HK-2 (cell line): ENCODE measurements at regions not wholly inside any gene's neighbourhood (a gene's known extent, or its start where the extent isn't known, plus 50 kb on each side); places are given as distances from the start of the nearest gene placed in this dataset.
"Not testable (repeated sequence)": the region's sequence is repeated elsewhere in the genome, so short reads cannot be mapped to it uniquely, and the experiment has no call there.

Experiments
- DNase-seq: peaks from one replicate; pipeline ENCODE4 v3.0.0-alpha.2; 2018; ENCODE audit not compliant: unreplicated experiment

- DNase-seq, result no peak
Measured at GRCh38 chr6:130716466-130716865, 110.7 kb upstream of the SMLR1 start.

GRCh38 chr6:130717657-130718056 is 109.5 kb upstream of the SMLR1 start:
- no peak for DNase-seq

GRCh38 chr6:130720076-130720715 is 107.0 kb upstream of the SMLR1 start:
- no peak for DNase-seq

GRCh38 chr6:130724089-130724488 is 103.1 kb upstream of the SMLR1 start:
- no peak for DNase-seq

- no peak for DNase-seq
Measured at GRCh38 chr6:130725551-130725950, 101.7 kb upstream of the SMLR1 start.

- not testable (repeated sequence) for DNase-seq
Measured at GRCh38 chr6:130728064-130728463, 99.1 kb upstream of the SMLR1 start.

- no peak for DNase-seq
Measured at GRCh38 chr6:130730600-130730999, 96.6 kb upstream of the SMLR1 start.

GRCh38 chr6:130734161-130734560 is 93.0 kb upstream of the SMLR1 start:
- DNase-seq, result no peak

GRCh38 chr6:130740308-130740707 is 86.9 kb upstream of the SMLR1 start:
- DNase-seq, result no peak

GRCh38 chr6:130742131-130742681 is 85.0 kb upstream of the SMLR1 start:
- DNase-seq, result no peak

- no peak for DNase-seq
Measured at GRCh38 chr6:130743175-130743574, 84.0 kb upstream of the SMLR1 start.

- DNase-seq, result no peak
Measured at GRCh38 chr6:130744576-130745366, 82.4 kb upstream of the SMLR1 start.

GRCh38 chr6:130748041-130748440 is 79.2 kb upstream of the SMLR1 start:
- DNase-seq, result no peak

GRCh38 chr6:130749402-130749801 is 77.8 kb upstream of the SMLR1 start:
- DNase-seq, result no peak

- no peak for DNase-seq
Measured at GRCh38 chr6:130752267-130752666, 74.9 kb upstream of the SMLR1 start.

GRCh38 chr6:130754786-130755367 is 72.3 kb upstream of the SMLR1 start:
- no peak for DNase-seq

GRCh38 chr6:130755368-130756034 is 71.7 kb upstream of the SMLR1 start:
- DNase-seq, result no peak

GRCh38 chr6:130756824-130757223 is 70.4 kb upstream of the SMLR1 start:
- no peak for DNase-seq

GRCh38 chr6:130758813-130759212 is 68.4 kb upstream of the SMLR1 start:
- no peak for DNase-seq

GRCh38 chr6:130760006-130760405 is 67.2 kb upstream of the SMLR1 start:
- DNase-seq, result peak; percentile 13

- DNase-seq, result no peak
Measured at GRCh38 chr6:130761286-130761685, 65.9 kb upstream of the SMLR1 start.

- DNase-seq, result no peak
Measured at GRCh38 chr6:130765181-130765727, 62.0 kb upstream of the SMLR1 start.
